ENCODE measurements at regions not wholly inside any gene's neighbourhood (a gene's known extent, or its start where the extent isn't known, plus 50 kb on each side); places are given as distances from the start of the nearest gene placed in this dataset.

- no peak for DNase-seq (ENCODE audit: low spot score)
These were observed 180.5 kb upstream of the RBPJ start for GRCh38 chr4:26140150-26140898.

GRCh38 chr4:26141051-26141721 is 179.6 kb upstream of the RBPJ start:
- no peak for DNase-seq (ENCODE audit: low spot score)

GRCh38 chr4:26141911-26142638 is 178.7 kb upstream of the RBPJ start:
- no peak for DNase-seq (ENCODE audit: low spot score)

DNA sequence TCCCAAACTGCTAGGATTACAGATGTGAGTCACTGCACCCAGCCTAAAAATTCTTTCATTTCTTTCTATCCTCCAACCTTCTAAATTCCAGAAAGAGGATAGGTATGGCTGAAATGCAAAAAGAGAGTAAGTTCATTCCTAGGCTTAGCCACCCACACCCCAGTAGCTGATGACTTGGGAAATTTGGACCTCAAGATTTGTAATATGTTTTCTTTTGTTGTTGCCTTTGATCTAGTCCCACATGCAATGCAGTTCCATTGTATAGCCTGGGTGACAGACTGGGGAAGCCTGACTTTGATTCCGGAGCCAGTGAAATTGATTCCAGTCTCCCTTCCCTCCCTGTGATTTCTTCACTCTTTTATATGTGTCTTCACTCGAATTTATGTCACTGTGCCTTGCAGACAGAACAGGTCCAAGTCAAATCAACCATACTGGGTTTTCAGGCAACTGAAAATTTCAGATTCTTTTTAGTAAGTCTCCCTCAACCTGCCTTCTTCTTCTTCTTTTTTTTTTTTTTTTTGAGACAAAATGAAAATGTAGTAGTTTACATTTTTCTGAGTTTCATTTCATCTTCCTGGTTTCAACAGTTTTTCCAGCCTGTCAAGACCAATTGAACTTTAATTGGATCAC is 176.2 kb upstream of the RBPJ start:
- DNase-seq (ENCODE audit: low spot score): no peak

GRCh38 chr4:26145212-26145611 is 175.6 kb upstream of the RBPJ start:
- DNase-seq (ENCODE audit: low spot score): no peak

DNA sequence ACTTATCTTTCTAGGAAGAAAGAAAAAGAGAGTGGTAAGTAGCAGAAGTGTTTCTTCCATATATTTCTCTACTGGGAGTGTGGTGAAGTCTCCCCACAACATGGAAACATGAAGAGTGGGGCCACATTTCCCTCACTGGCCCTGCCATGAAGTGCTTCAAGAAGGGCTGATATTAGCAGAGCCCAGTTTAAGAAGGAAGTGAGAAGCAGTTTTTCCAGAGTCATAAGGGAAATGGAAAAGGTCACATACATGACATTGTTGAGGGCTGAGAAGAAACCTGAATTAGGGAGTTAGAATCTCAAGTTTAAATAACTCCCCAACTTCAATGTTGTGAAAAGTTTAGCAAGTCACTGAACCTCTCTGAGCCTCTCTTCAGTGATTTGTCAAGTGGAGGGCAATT is 171.9 kb upstream of the RBPJ start:
- DNase-seq (ENCODE audit: low spot score): no peak

DNA sequence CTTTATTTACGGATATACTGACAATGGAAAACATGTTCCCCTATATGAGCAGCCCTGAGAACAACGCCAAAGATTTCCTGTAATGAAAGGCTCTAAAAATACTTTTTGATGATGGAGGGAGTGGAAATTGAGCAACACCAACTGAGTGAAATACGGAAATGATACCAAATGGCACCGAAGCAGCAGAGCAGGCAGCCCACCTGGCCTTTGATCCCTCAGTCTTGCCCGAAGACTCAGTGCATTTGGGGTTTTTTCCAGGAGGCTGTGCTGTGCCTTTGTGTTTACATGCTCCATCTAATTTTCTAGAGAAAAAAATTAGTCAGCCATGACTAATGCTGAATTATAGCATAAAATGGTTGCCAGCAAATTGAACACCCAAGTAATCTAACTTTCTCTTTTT is 169.9 kb upstream of the RBPJ start:
- no peak for DNase-seq (ENCODE audit: low spot score)

- no peak for DNase-seq (ENCODE audit: low spot score)
These were observed 169.2 kb upstream of the RBPJ start for GRCh38 chr4:26151615-26152014.

GRCh38 chr4:26152056-26152455 is 168.8 kb upstream of the RBPJ start:
- no peak for DNase-seq (ENCODE audit: low spot score)

- DNase-seq (ENCODE audit: low spot score): no peak
These were observed 163.3 kb upstream of the RBPJ start for GRCh38 chr4:26157541-26157940.

- DNase-seq (ENCODE audit: low spot score): no peak
These were observed 160.2 kb upstream of the RBPJ start for GRCh38 chr4:26160591-26160990.

DNA sequence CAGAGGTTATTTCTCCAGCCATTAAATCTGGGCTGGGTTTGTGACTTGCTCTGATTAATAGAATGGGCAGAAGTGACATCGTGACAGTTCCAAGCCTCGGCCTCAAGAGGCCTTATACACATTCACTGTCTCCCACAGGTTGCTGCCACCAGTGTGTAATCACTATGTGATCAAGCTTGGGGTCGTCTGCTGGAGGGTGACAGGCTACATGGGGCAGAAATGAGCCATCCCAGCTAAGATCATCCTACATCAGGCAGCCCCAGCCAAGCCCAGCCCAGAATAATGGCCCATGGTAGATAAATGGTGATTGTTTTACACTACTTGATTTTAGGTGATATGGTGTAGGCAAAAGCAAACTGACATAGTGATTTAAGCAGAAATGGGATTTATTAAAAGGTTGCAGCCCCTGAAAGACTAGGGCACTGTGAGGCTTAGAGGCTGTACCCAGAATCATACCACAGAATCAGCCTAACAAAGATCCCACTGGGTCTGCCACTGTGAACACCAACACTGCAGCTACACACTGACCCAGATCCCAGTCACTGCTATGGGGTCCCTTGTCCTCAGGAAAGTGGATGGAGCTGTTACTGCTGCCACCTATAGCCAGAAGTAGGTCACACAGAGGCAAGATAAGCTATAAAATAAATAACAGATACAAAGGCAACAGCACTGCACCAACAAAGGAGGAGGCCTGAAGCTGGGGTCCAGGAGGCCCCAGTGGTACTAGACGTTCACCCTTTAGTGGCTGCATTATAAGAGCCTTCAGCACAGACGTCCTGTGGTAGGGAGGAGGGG is 159.6 kb upstream of the RBPJ start:
- no peak for DNase-seq (ENCODE audit: low spot score)

- DNase-seq (ENCODE audit: low spot score): no peak
These were observed 158.7 kb upstream of the RBPJ start for GRCh38 chr4:26162101-26162500.

DNA sequence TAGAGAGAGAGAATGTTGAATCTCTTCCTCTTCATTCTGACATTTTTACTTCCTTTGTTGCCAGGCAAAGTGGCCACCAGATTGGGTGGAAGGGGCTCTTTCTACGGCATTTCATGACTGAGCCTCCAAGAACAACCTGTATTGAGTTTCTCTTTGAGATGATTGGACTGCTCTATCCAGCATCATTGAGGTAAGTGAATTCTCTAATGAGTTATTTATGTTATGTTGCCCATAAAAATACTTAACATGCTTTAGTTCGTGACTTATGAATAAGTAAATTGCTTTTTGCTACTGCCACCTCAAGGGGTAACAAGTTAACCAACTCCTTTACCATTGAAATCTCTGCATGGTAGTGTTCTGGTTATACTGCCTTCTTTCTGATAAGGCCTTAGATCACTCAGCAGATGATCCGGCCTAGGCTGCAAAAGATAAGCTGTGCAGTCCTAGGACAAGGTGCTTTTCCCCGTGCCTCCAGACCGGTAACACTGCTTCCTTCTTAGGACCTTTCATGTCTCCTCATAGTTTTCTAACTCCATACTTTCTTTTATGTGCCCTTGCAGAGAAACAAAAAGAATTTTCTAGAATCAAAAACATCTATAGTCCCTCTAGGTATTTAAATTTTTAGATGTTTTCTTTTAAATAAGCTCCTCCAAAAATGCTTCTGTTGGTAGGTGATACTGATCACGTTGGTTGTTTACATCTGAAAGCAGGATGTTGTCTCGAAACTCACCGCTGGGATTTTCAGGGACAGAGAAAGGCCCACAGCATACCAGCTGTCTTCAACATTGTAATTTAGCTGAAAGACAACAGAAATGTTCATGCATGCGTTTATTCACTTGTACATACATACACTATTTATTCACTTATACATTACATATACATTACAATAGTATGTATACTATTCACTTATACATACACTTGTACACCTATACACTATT is 157.1 kb upstream of the RBPJ start:
- DNase-seq (ENCODE audit: low spot score): no peak

GRCh38 chr4:26171501-26171900 is 149.3 kb upstream of the RBPJ start:
- DNase-seq (ENCODE audit: low spot score): no peak

DNA sequence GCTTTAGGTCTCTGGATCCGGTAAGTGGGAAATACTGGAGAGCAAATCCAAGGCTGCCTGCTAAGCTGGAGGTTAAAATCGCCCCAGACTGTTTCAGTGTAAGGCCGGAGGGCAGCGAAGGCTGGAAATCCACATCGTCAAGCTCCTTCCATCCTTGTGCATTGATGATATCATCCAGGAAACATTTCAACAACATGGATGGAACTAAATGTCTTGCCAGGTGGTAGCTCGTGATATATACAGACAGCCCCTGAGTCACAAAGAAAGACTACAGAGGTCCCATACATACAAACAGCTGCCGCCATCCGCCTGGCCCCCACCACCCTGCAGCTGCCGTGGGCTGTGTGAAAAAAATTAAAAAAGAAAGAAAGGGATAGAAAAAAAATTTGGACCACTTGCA is 148.9 kb upstream of the RBPJ start:
- DNase-seq (ENCODE audit: low spot score): peak; percentile 50

DNA sequence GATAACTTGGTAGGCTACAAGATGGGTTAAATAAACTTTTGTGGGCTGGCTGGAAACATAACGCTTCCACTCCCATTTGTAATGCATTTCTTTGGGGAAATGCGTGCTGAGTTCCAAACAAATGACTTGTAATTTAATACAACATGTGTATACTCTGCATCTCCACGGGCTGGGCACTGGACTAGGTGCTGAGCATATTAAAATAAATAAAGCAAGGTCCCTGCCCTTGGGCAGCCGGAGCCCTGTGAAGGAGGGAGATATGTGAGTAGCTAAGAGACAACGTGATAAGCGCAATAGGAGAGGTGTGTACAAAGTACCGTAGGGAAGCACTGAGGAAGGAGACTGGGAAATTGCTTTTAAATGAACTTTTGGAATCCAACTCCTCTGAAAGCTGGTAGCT is 147.2 kb upstream of the RBPJ start:
- DNase-seq (ENCODE audit: low spot score): no peak

DNA sequence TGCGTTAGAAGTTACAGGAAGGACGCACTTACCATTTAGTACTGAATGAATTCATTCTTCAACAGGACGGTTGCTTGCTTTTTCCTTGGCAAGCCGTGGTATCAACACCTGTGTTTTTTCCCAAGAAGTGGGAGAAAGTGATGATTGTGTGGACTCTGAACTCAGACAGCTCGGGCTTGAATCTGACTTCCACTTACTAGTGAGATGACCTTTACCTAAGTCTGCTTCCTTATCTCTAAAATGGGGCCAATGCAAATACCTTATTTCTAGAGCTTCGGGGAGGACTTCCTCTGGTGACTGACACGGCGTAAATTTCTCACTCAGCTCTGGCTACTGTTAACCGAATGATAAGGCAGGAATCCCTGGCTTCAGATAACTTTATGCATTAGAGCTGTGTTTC is 146.8 kb upstream of the RBPJ start:
- no peak for DNase-seq (ENCODE audit: low spot score)

- no peak for DNase-seq (ENCODE audit: low spot score)
These were observed 145.6 kb upstream of the RBPJ start for GRCh38 chr4:26175006-26175786.

DNA sequence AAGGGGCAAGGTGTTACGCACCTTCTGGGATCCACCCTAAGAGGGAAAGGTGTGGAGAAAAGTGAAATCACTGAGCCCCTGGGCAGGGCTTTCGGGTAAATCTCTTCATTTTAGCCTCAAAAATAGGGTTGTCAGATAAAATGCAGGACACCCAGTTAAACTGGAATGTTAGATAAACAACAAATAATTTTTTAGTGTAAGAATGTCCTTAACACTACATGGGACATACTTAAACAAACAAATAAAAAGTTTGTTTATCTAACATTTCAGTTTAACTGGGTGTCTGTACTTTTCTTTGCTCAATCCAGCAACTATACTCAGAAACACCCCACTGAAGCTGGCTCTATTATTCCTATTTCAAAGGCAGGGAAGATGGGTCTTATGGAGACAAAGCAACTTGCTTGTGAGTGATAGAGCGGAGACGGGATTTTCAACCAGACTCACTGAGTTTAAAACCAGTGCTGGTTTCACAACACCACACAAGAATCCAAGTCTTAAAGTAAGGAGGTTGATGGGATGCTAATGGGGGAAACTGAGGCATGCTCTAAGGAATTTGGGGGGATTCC is 144.8 kb upstream of the RBPJ start:
- DNase-seq (ENCODE audit: low spot score): no peak

Measured in COLO829 (cell line).